ENCODE measurements at regions not wholly inside any gene's neighbourhood (a gene's known extent, or its start where the extent isn't known, plus 50 kb on each side); places are given as distances from the start of the nearest gene placed in this dataset.

GRCh38 chr18:51765606-51766360, 568.3 kb upstream of the MEX3C start:
- WGBS (ENCODE audit: insufficient coverage): 100% methylated on average over 1 of the region's 3 CpGs

DNA sequence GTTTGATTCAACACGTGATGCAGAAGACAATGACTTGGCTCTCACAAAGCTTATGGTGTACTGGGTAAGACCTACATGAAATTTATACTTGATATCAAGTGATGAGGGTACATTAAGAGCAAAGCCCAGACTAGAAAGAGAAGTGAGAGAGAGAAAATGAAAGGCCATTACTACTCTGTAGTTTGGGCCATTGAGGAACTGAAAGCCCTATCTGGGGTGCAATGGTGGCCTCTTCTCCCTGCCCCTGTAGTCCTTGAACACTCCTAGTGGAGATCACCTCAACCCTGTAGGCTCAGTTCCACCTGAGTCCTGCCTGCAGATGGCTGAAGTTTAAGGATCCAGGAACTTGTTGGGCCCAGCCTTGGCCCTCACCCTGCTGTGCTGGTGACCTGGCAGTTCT, 569.8 kb upstream of the MEX3C start:
- Histone ChIP-seq H3K36me3 (replicated peaks in 1 of 2; ENCODE audit: control insufficient read depth in 1 of 2, insufficient read depth in 2 of 2, low read length in 2 of 2) (no peaks in the 10 kb centered on the region), H3K9me3 (replicated peaks in 1 of 2; ENCODE audit: control insufficient read depth in 1 of 2, insufficient read depth in 1 of 2, low read length in 2 of 2) (no peaks in the 10 kb centered on the region), H2AFZ (ENCODE audit: insufficient read depth, low read depth, low read length, poor library complexity, severe bottlenecking) (no peak overlapping the region), H3K9ac (ENCODE audit: insufficient read depth, low read length, poor library complexity, severe bottlenecking) (no peak overlapping the region), H3K27me3 (ENCODE audit: control insufficient read depth in 2 of 2, insufficient read depth in 2 of 2, low read length in 2 of 2) (no peaks in the 10 kb centered on the region), H4K20me1 (ENCODE audit: insufficient read depth, low read length) (no peaks in the 10 kb centered on the region), H3K4me3 (replicated peaks in 1 of 3; ENCODE audit: low read depth in 2 of 3, low read length in 3 of 3) (no peak overlapping the region), H3K27ac (ENCODE audit: low read depth in 1 of 2, low read length in 2 of 2) (no peak overlapping the region), H3K4me2 (replicated peaks; ENCODE audit: extremely low read depth, low read length, poor library complexity, severe bottlenecking) (no peak overlapping the region), H3K4me1 (ENCODE audit: control insufficient read depth in 1 of 2, insufficient read depth in 2 of 2, low read length in 2 of 2) (no peaks in the 10 kb centered on the region), H3K79me2 (ENCODE audit: insufficient read depth, low read length) (no peaks in the 10 kb centered on the region)
- H3K36me3 Mint-ChIP-seq: no peaks in the 10 kb centered on the region
- H3K4me1 Mint-ChIP-seq: no peaks in the 10 kb centered on the region
- no peak for DNase-seq
- peaks cover 0 to 11% (median 5%) of the 10 kb centered on the region in 7 donors for H3K9me3 Mint-ChIP-seq
- TF ChIP-seq, protein P1, sequence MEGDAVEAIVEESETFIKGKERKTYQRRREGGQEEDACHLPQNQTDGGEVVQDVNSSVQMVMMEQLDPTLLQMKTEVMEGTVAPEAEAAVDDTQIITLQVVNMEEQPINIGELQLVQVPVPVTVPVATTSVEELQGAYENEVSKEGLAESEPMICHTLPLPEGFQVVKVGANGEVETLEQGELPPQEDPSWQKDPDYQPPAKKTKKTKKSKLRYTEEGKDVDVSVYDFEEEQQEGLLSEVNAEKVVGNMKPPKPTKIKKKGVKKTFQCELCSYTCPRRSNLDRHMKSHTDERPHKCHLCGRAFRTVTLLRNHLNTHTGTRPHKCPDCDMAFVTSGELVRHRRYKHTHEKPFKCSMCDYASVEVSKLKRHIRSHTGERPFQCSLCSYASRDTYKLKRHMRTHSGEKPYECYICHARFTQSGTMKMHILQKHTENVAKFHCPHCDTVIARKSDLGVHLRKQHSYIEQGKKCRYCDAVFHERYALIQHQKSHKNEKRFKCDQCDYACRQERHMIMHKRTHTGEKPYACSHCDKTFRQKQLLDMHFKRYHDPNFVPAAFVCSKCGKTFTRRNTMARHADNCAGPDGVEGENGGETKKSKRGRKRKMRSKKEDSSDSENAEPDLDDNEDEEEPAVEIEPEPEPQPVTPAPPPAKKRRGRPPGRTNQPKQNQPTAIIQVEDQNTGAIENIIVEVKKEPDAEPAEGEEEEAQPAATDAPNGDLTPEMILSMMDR (IDR thresholded peaks at IDR 0.05): no peak
- H3K4me3 Mint-ChIP-seq: no peak overlapping the region
- H3K27me3 Mint-ChIP-seq (ENCODE audit: low read depth in 3 of 3): peaks cover 0 to 1% (median 0%) of the 10 kb centered on the region in 3 donors
- 83% methylated on average over 1 of the region's 1 CpG for WGBS (ENCODE audit: insufficient coverage)
- intact Hi-C loops (cut with micrococcal nuclease): no loop called here
- H3K27ac Mint-ChIP-seq: no peak overlapping the region

More at GRCh38 chr18:51765606-51766360, 568.3 kb upstream of the MEX3C start:
- H3K36me3 ChIP-seq (replicated peaks in 1 of 2; ENCODE audit: control insufficient read depth in 1 of 2, insufficient read depth in 2 of 2, low read length in 2 of 2): no peaks in the 10 kb centered on the region
- no peak overlapping the region for H3K27ac ChIP-seq (ENCODE audit: low read depth in 1 of 2, low read length in 2 of 2)
- no peaks in the 10 kb centered on the region for H3K4me1 Mint-ChIP-seq
- no peaks in the 10 kb centered on the region for H3K79me2 ChIP-seq (ENCODE audit: insufficient read depth, low read length)
- H3K4me3 ChIP-seq (replicated peaks in 1 of 3; ENCODE audit: low read depth in 2 of 3, low read length in 3 of 3): no peak overlapping the region
- H3K9ac ChIP-seq (ENCODE audit: insufficient read depth, low read length, poor library complexity, severe bottlenecking): no peak overlapping the region
- no peak overlapping the region for H3K4me2 ChIP-seq (replicated peaks; ENCODE audit: extremely low read depth, low read length, poor library complexity, severe bottlenecking)
- peaks cover 0 to 11% (median 3%) of the 10 kb centered on the region in 7 donors for H3K9me3 Mint-ChIP-seq
- no peaks in the 10 kb centered on the region for H4K20me1 ChIP-seq (ENCODE audit: insufficient read depth, low read length)
- TF ChIP-seq, protein P1 (IDR thresholded peaks at IDR 0.05): no peak
- no peaks in the 10 kb centered on the region for H3K9me3 ChIP-seq (replicated peaks in 1 of 2; ENCODE audit: control insufficient read depth in 1 of 2, insufficient read depth in 1 of 2, low read length in 2 of 2)
- no peaks in the 10 kb centered on the region for H3K27me3 ChIP-seq (ENCODE audit: control insufficient read depth in 2 of 2, insufficient read depth in 2 of 2, low read length in 2 of 2)
- no peaks in the 10 kb centered on the region for H3K4me1 ChIP-seq (ENCODE audit: control insufficient read depth in 1 of 2, insufficient read depth in 2 of 2, low read length in 2 of 2)
- no peak for DNase-seq
- H3K27ac Mint-ChIP-seq: no peak overlapping the region
- intact Hi-C loops (cut with micrococcal nuclease): no loop called here
- H2AFZ ChIP-seq (ENCODE audit: insufficient read depth, low read depth, low read length, poor library complexity, severe bottlenecking): no peak overlapping the region
- H3K27me3 Mint-ChIP-seq (ENCODE audit: low read depth in 3 of 3): peaks cover 0 to 1% (median 0%) of the 10 kb centered on the region in 3 donors
- no peaks in the 10 kb centered on the region for H3K36me3 Mint-ChIP-seq
- H3K4me3 Mint-ChIP-seq: no peak overlapping the region

Data from CD14-positive monocyte (primary cell).